Activated B cell treated with CpG ODN at 0.5 μM for 24 hours (primary cell): ENCODE measurements at regions not wholly inside any gene's neighbourhood (a gene's known extent, or its start where the extent isn't known, plus 50 kb on each side); places are given as distances from the start of the nearest gene placed in this dataset.

Experiments used
- ATAC-seq: fragments of 200-7000 bp; cut with Tn5 transposase; one replicate; pipeline ENCODE4 v1.10.0; 2021; ENCODE audit warnings: low read depth, mild to moderate bottlenecking, moderate library complexity
- CTCF ChIA-PET: fragments of 350-600 bp; sonication (Branson Sonifier 250); formaldehyde crosslinking; loops from one replicate; lab custom pipeline; 2021; ENCODE audit warnings: antibody characterized with exemption; lab: Charles Lee
- POLR2A ChIA-PET: fragments of 350-600 bp; sonication (Branson Sonifier 250); formaldehyde crosslinking; loops from one replicate; lab custom pipeline; 2021; ENCODE audit warnings: antibody characterized with exemption; lab: Charles Lee
- DNase-seq: peaks from one replicate; pipeline ENCODE4 v3.0.0; 2022
- H3K27ac Mint-ChIP-seq: one replicate; pipeline ENCODE4 v1.8.0; 2020; ENCODE audit warnings: mixed read lengths
- H3K27me3 Mint-ChIP-seq: one replicate; pipeline ENCODE4 v1.8.0; 2021; ENCODE audit warnings: mixed read lengths
- H3K36me3 Mint-ChIP-seq: one replicate; pipeline ENCODE4 v1.8.0; 2021; ENCODE audit warnings: low read depth, mixed read lengths
- H3K4me1 Mint-ChIP-seq: one replicate; pipeline ENCODE4 v1.8.0; 2021; ENCODE audit warnings: mixed read lengths
- H3K4me3 Mint-ChIP-seq: one replicate; pipeline ENCODE4 v1.8.0; 2020; ENCODE audit warnings: mild to moderate bottlenecking, mixed read lengths
- H3K9me3 Mint-ChIP-seq: one replicate; pipeline ENCODE4 v1.8.0; 2020; ENCODE audit warnings: mixed read lengths
- intact Hi-C: fragments of 100-400 bp; cut with micrococcal nuclease; formaldehyde crosslinking; loops from one replicate; pipeline ENCODE4 v1.15.1; 2024
- TF ChIP-seq, protein P1 (sequence below): fragments of 200-600 bp; IDR thresholded peaks from one replicate; pipeline ENCODE4 v1.8.0; 2022; ENCODE audit warnings: antibody characterized with exemption, mild to moderate bottlenecking

DNA sequence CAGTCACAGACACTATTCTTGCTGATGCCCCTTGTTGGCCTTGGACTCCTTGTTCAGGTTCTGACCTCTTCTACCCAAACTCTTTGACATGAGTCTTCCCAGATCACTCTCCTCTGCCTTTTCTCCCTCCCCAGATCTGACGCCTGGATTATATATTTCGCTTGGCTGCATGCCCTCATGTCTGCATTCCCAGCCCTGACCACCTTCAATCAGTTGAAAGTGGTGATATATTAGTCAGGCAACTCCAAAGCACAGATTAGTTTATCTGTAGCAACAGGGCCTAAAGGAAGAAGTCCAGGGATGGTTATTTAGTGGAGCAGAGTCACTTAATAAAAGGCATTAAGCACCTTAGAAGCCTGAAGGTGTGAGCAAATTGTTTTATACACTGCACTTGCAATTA, 110.0 kb upstream of the GUCA2B start:
- Mint-ChIP-seq H3K4me3 (no peak overlapping the region), H3K9me3 (no peaks in the 10 kb centered on the region), H3K4me1 (no peaks in the 10 kb centered on the region), H3K27me3 (peaks cover 6% of the 10 kb centered on the region), H3K36me3 (no peaks in the 10 kb centered on the region), H3K27ac (no peak overlapping the region)
- POLR2A ChIA-PET, result no interaction called here
- intact Hi-C loops, result no loop called here
- TF ChIP-seq, protein P1, sequence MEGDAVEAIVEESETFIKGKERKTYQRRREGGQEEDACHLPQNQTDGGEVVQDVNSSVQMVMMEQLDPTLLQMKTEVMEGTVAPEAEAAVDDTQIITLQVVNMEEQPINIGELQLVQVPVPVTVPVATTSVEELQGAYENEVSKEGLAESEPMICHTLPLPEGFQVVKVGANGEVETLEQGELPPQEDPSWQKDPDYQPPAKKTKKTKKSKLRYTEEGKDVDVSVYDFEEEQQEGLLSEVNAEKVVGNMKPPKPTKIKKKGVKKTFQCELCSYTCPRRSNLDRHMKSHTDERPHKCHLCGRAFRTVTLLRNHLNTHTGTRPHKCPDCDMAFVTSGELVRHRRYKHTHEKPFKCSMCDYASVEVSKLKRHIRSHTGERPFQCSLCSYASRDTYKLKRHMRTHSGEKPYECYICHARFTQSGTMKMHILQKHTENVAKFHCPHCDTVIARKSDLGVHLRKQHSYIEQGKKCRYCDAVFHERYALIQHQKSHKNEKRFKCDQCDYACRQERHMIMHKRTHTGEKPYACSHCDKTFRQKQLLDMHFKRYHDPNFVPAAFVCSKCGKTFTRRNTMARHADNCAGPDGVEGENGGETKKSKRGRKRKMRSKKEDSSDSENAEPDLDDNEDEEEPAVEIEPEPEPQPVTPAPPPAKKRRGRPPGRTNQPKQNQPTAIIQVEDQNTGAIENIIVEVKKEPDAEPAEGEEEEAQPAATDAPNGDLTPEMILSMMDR, result no peak
- CTCF ChIA-PET, result no interaction called here
- DNase-seq (no peak), ATAC-seq (no peak)

DNA sequence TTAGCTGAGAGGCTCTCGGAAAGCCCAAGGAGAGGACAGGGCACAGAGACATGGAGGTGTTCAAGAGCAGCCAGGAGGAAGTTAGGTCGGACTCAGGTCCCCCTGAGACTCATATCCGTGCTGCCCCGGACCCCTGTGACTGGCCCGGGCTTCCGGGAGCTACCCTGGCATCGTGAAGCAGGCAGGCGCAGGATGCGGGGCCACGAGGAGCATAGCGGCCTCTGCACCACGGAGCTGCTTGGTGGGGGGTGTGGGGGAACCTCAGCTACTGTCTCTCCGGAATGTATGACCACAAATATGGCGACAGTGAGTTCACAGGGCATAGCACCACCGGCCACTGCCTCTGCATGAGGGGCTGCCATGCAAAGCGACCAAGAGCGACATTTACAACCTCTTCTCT, 112.2 kb upstream of the GUCA2B start:
- POLR2A ChIA-PET, result no interaction called here
- H3K36me3 Mint-ChIP-seq, result no peaks in the 10 kb centered on the region
- H3K27me3 Mint-ChIP-seq, result peaks cover 4% of the 10 kb centered on the region
- TF ChIP-seq, protein P1, result no peak
- intact Hi-C loops, result no loop called here
- ATAC-seq, result no peak
- no peak overlapping the region for H3K27ac Mint-ChIP-seq
- peaks cover 3% of the 10 kb centered on the region for H3K4me1 Mint-ChIP-seq
- no peak overlapping the region for H3K4me3 Mint-ChIP-seq
- no peak for DNase-seq
- CTCF ChIA-PET, result no interaction called here
- H3K9me3 Mint-ChIP-seq, result no peaks in the 10 kb centered on the region

DNA sequence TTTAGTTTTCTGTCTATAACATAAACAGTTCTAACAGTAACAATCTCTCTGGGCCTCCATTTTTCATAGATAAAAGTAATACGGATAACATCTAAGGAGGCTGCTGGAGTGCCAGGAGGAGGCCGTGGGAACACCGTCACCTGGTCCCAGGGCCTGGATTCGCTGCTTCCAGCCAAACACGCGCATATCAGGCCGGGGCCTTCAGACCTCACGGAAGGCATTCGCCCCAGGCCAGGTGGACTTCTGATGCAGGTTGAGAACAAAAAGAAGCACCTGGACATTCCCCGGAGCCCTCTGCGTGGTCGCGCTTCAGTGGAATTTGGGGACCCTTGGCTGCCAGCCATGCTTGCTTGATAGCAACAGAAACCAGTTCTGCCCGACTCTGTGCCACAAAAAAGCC, 113.1 kb upstream of the GUCA2B start:
- Mint-ChIP-seq H3K36me3 (no peaks in the 10 kb centered on the region), H3K4me1 (peaks cover 3% of the 10 kb centered on the region), H3K27ac (no peak overlapping the region), H3K9me3 (no peaks in the 10 kb centered on the region), H3K4me3 (no peak overlapping the region), H3K27me3 (peaks cover 1% of the 10 kb centered on the region)
- TF ChIP-seq, protein P1, result no peak
- ChIA-PET POLR2A (no interaction called here), CTCF (no interaction called here)
- ATAC-seq, result no peak
- intact Hi-C loops, result no loop called here
- DNase-seq, result no peak

GRCh38 chr1:42038261-42038660, 114.9 kb upstream of the GUCA2B start:
- H3K27me3 Mint-ChIP-seq, result peaks cover under 1% of the 10 kb centered on the region
- no peak overlapping the region for H3K27ac Mint-ChIP-seq
- H3K9me3 Mint-ChIP-seq, result no peaks in the 10 kb centered on the region
- ATAC-seq (no peak), DNase-seq (no peak)
- H3K4me1 Mint-ChIP-seq, result peaks cover 11% of the 10 kb centered on the region
- no peaks in the 10 kb centered on the region for H3K36me3 Mint-ChIP-seq
- H3K4me3 Mint-ChIP-seq, result no peak overlapping the region
- CTCF ChIA-PET, result no interaction called here
- intact Hi-C loops, result loop anchor here (5.0 to 10.0 kb wide), 3 partner anchors 143 to 673 kb away; partner anchors contain the start of gene FOXO6
- TF ChIP-seq, protein P1, result no peak
- POLR2A ChIA-PET, result interaction anchor here (0.6 kb wide), 1 partner anchor 1047 kb away, joined by 12 read pairs; no protein-coding TSS in a partner anchor

- H3K27ac Mint-ChIP-seq, result no peak overlapping the region
- CTCF ChIA-PET, result no interaction called here
- TF ChIP-seq, protein P1, result no peak
- intact Hi-C loops, result loop anchor here (2.0 to 10.0 kb wide), 4 partner anchors 143 to 673 kb away; partner anchors contain the start of gene FOXO6
- ATAC-seq (no peak), DNase-seq (no peak)
- H3K27me3 Mint-ChIP-seq, result peaks cover 6% of the 10 kb centered on the region
- no peak overlapping the region for H3K4me3 Mint-ChIP-seq
- no peaks in the 10 kb centered on the region for H3K9me3 Mint-ChIP-seq
- no peaks in the 10 kb centered on the region for H3K36me3 Mint-ChIP-seq
- POLR2A ChIA-PET, result interaction anchor here (0.6 kb wide), 1 partner anchor 1048 kb away, joined by 12 read pairs; no protein-coding TSS in a partner anchor
- H3K4me1 Mint-ChIP-seq, result peaks cover 11% of the 10 kb centered on the region
These were observed 115.6 kb upstream of the GUCA2B start for GRCh38 chr1:42037586-42037985.
